ENCODE measurements at regions not wholly inside any gene's neighbourhood (a gene's known extent, or its start where the extent isn't known, plus 50 kb on each side); places are given as distances from the start of the nearest gene placed in this dataset.

GRCh38 chr7:80330434-80330833 is 181.4 kb downstream of the GNAT3 start:
- H4K20me1 ChIP-seq (ENCODE audit: insufficient read depth, low read length), result no peaks in the 10 kb centered on the region
- Mint-ChIP-seq H3K27me3 (ENCODE audit: low read depth, unreplicated experiment) (no peaks in the 10 kb centered on the region), H3K9me3 (ENCODE audit: unreplicated experiment) (peaks cover 1% of the 10 kb centered on the region), H3K36me3 (ENCODE audit: low read depth, unreplicated experiment) (no peaks in the 10 kb centered on the region), H3K27ac (ENCODE audit: unreplicated experiment) (peak overlapping the region; percentile 82), H3K4me3 (ENCODE audit: unreplicated experiment) (no peak overlapping the region), H3K4me1 (ENCODE audit: low read depth, unreplicated experiment) (peaks cover 6% of the 10 kb centered on the region)
- DNase-seq (ENCODE audit: low read depth) (peak; percentile 76), FAIRE-seq (peak; percentile 89)
- no peak overlapping the region for H3K9ac ChIP-seq (ENCODE audit: low read length)
- H3K9me3 ChIP-seq (ENCODE audit: insufficient read depth, low read depth, low read length), result no peaks in the 10 kb centered on the region
- TF ChIP-seq CTCF (IDR thresholded peaks at IDR 0.05; ENCODE audit: insufficient read depth, low read depth, low read length) (no peak), EZH2 (IDR thresholded peaks at IDR 0.05; ENCODE audit: insufficient read depth, low read length) (no peak)
- no peaks in the 10 kb centered on the region for H3K36me3 ChIP-seq (ENCODE audit: insufficient read depth, low read length)
- H3K27ac ChIP-seq (ENCODE audit: low read depth, low read length), result no peak overlapping the region
- H3K4me3 ChIP-seq (ENCODE audit: insufficient read depth, low read depth, low read length), result no peak overlapping the region
- peak overlapping the region; percentile 1 for H3K4me2 ChIP-seq (ENCODE audit: low read length)
- H3K79me2 ChIP-seq (ENCODE audit: insufficient read depth, low read length), result no peaks in the 10 kb centered on the region
- no peaks in the 10 kb centered on the region for H3K27me3 ChIP-seq (ENCODE audit: insufficient read depth, low read length)
- H2AFZ ChIP-seq (ENCODE audit: low read depth, low read length), result no peak overlapping the region
- H3K4me1 ChIP-seq (ENCODE audit: insufficient read depth, low read length), result no peaks in the 10 kb centered on the region

GRCh38 chr7:80324032-80324431 is 187.8 kb downstream of the GNAT3 start:
- DNase-seq (ENCODE audit: low read depth), result peak; percentile 87
- peak; percentile 29 for FAIRE-seq
- H3K4me1 ChIP-seq (ENCODE audit: insufficient read depth, low read length), result peaks cover 13% of the 10 kb centered on the region
- peak overlapping the region; percentile 42 for H3K4me2 ChIP-seq (ENCODE audit: low read length)
- Mint-ChIP-seq H3K4me3 (ENCODE audit: unreplicated experiment) (no peak overlapping the region), H3K36me3 (ENCODE audit: low read depth, unreplicated experiment) (no peaks in the 10 kb centered on the region), H3K9me3 (ENCODE audit: unreplicated experiment) (peaks cover 1% of the 10 kb centered on the region), H3K27me3 (ENCODE audit: low read depth, unreplicated experiment) (no peaks in the 10 kb centered on the region), H3K27ac (ENCODE audit: unreplicated experiment) (no peak overlapping the region), H3K4me1 (ENCODE audit: low read depth, unreplicated experiment) (peaks cover 8% of the 10 kb centered on the region)
- H2AFZ ChIP-seq (ENCODE audit: low read depth, low read length), result no peak overlapping the region
- no peaks in the 10 kb centered on the region for H3K9me3 ChIP-seq (ENCODE audit: insufficient read depth, low read depth, low read length)
- no peak overlapping the region for H3K27ac ChIP-seq (ENCODE audit: low read depth, low read length)
- H3K79me2 ChIP-seq (ENCODE audit: insufficient read depth, low read length), result no peaks in the 10 kb centered on the region
- no peaks in the 10 kb centered on the region for H3K36me3 ChIP-seq (ENCODE audit: insufficient read depth, low read length)
- H3K4me3 ChIP-seq (ENCODE audit: insufficient read depth, low read depth, low read length), result no peak overlapping the region
- no peak overlapping the region for H3K9ac ChIP-seq (ENCODE audit: low read length)
- TF ChIP-seq EZH2 (IDR thresholded peaks at IDR 0.05; ENCODE audit: insufficient read depth, low read length) (no peak), CTCF (IDR thresholded peaks at IDR 0.05; ENCODE audit: insufficient read depth, low read depth, low read length) (no peak)
- H3K27me3 ChIP-seq (ENCODE audit: insufficient read depth, low read length), result no peaks in the 10 kb centered on the region
- H4K20me1 ChIP-seq (ENCODE audit: insufficient read depth, low read length), result no peaks in the 10 kb centered on the region

GRCh38 chr7:80319461-80319860 is 184.8 kb downstream of the GNAI1 start:
- Histone ChIP-seq H4K20me1 (ENCODE audit: insufficient read depth, low read length) (no peaks in the 10 kb centered on the region), H3K36me3 (ENCODE audit: insufficient read depth, low read length) (no peaks in the 10 kb centered on the region), H3K27me3 (ENCODE audit: insufficient read depth, low read length) (no peaks in the 10 kb centered on the region), H3K79me2 (ENCODE audit: insufficient read depth, low read length) (no peaks in the 10 kb centered on the region), H3K4me3 (ENCODE audit: insufficient read depth, low read depth, low read length) (no peak overlapping the region), H3K4me2 (ENCODE audit: low read length) (no peak overlapping the region), H3K4me1 (ENCODE audit: insufficient read depth, low read length) (peaks cover 13% of the 10 kb centered on the region), H3K9me3 (ENCODE audit: insufficient read depth, low read depth, low read length) (no peaks in the 10 kb centered on the region), H2AFZ (ENCODE audit: low read depth, low read length) (no peak overlapping the region), H3K9ac (ENCODE audit: low read length) (no peak overlapping the region), H3K27ac (ENCODE audit: low read depth, low read length) (no peak overlapping the region)
- H3K27ac Mint-ChIP-seq (ENCODE audit: unreplicated experiment), result no peak overlapping the region
- peaks cover 10% of the 10 kb centered on the region for H3K9me3 Mint-ChIP-seq (ENCODE audit: unreplicated experiment)
- H3K4me1 Mint-ChIP-seq (ENCODE audit: low read depth, unreplicated experiment), result peaks cover 16% of the 10 kb centered on the region
- TF ChIP-seq CTCF (IDR thresholded peaks at IDR 0.05; ENCODE audit: insufficient read depth, low read depth, low read length), result no peak
- no peak for TF ChIP-seq EZH2 (IDR thresholded peaks at IDR 0.05; ENCODE audit: insufficient read depth, low read length)
- H3K27me3 Mint-ChIP-seq (ENCODE audit: low read depth, unreplicated experiment), result peaks cover 2% of the 10 kb centered on the region
- FAIRE-seq (no peak), DNase-seq (ENCODE audit: low read depth) (no peak)
- H3K4me3 Mint-ChIP-seq (ENCODE audit: unreplicated experiment), result no peak overlapping the region
- H3K36me3 Mint-ChIP-seq (ENCODE audit: low read depth, unreplicated experiment), result no peaks in the 10 kb centered on the region

Measured in astrocyte (in vitro differentiated cells and primary cell).